ENCODE measurements at regions not wholly inside any gene's neighbourhood (a gene's known extent, or its start where the extent isn't known, plus 50 kb on each side); places are given as distances from the start of the nearest gene placed in this dataset.

- H3K4me3 Mint-ChIP-seq: no peak overlapping the region
- no peak overlapping the region for H3K27ac Mint-ChIP-seq
- peaks cover 6% of the 10 kb centered on the region for H3K27me3 Mint-ChIP-seq (ENCODE audit: low read depth)
- TF ChIP-seq CTCF (IDR thresholded peaks at IDR 0.05; ENCODE audit: unreplicated experiment): no peak
- DNase-seq (ENCODE audit: low spot score in 2 of 2, unreplicated experiment in 2 of 2): no peak
- H3K36me3 Mint-ChIP-seq: no peaks in the 10 kb centered on the region
- H3K9me3 Mint-ChIP-seq: no peaks in the 10 kb centered on the region
- no peaks in the 10 kb centered on the region for H3K4me1 Mint-ChIP-seq
Observed at GRCh38 chr9:1726993-1727759, 288.0 kb upstream of the SMARCA2 start.

GRCh38 chr9:1729631-1730030, 285.5 kb upstream of the SMARCA2 start:
- Mint-ChIP-seq H3K27me3 (ENCODE audit: low read depth) (peaks cover 6% of the 10 kb centered on the region), H3K27ac (no peak overlapping the region), H3K36me3 (no peaks in the 10 kb centered on the region), H3K4me1 (no peaks in the 10 kb centered on the region), H3K4me3 (no peak overlapping the region), H3K9me3 (no peaks in the 10 kb centered on the region)
- DNase-seq (ENCODE audit: low spot score in 2 of 2, unreplicated experiment in 2 of 2): no peak
- no peak for TF ChIP-seq CTCF (IDR thresholded peaks at IDR 0.05; ENCODE audit: unreplicated experiment)

GRCh38 chr9:1732670-1733069, 282.5 kb upstream of the SMARCA2 start:
- DNase-seq (ENCODE audit: low spot score in 2 of 2, unreplicated experiment in 2 of 2): no peak
- no peak for TF ChIP-seq CTCF (IDR thresholded peaks at IDR 0.05; ENCODE audit: unreplicated experiment)

GRCh38 chr9:1738511-1739100, 276.5 kb upstream of the SMARCA2 start:
- Mint-ChIP-seq H3K27ac (no peak overlapping the region), H3K4me1 (no peaks in the 10 kb centered on the region), H3K36me3 (no peaks in the 10 kb centered on the region), H3K9me3 (no peaks in the 10 kb centered on the region), H3K27me3 (ENCODE audit: low read depth) (no peaks in the 10 kb centered on the region), H3K4me3 (no peak overlapping the region)
- DNase-seq (ENCODE audit: low spot score in 2 of 2, unreplicated experiment in 2 of 2): no peak
- no peak for TF ChIP-seq CTCF (IDR thresholded peaks at IDR 0.05; ENCODE audit: unreplicated experiment)

More at GRCh38 chr9:1732670-1733069, 282.5 kb upstream of the SMARCA2 start:
- Mint-ChIP-seq H3K9me3 (no peaks in the 10 kb centered on the region), H3K36me3 (no peaks in the 10 kb centered on the region), H3K27me3 (ENCODE audit: low read depth) (peaks cover 2% of the 10 kb centered on the region), H3K4me1 (no peaks in the 10 kb centered on the region), H3K27ac (no peak overlapping the region), H3K4me3 (no peak overlapping the region)

GRCh38 chr9:1743121-1743960, 271.8 kb upstream of the SMARCA2 start:
- Mint-ChIP-seq H3K9me3 (no peaks in the 10 kb centered on the region), H3K4me3 (no peak overlapping the region), H3K27ac (no peak overlapping the region), H3K4me1 (no peaks in the 10 kb centered on the region), H3K36me3 (no peaks in the 10 kb centered on the region), H3K27me3 (ENCODE audit: low read depth) (peaks cover 14% of the 10 kb centered on the region)
- no peak for DNase-seq (ENCODE audit: low spot score in 2 of 2, unreplicated experiment in 2 of 2)
- TF ChIP-seq CTCF (IDR thresholded peaks at IDR 0.05; ENCODE audit: unreplicated experiment): no peak

Data from mesothelial cell of epicardium (in vitro differentiated cells).